AML-193 (cell line): ENCODE measurements at regions not wholly inside any gene's neighbourhood (a gene's known extent, or its start where the extent isn't known, plus 50 kb on each side); places are given as distances from the start of the nearest gene placed in this dataset.

Experiments used
- DNase-seq, 2 experiments: peaks; one replicate each; lab custom pipeline; 2025; lab: John Stamatoyannopoulos, UW

GRCh38 chr10:54983255-54983654 lies 182.2 kb upstream of the PCDH15 start:
- no peak for DNase-seq

GRCh38 chr10:54962134-54962900 lies 161.3 kb upstream of the PCDH15 start:
- DNase-seq: no peak

GRCh38 chr10:54961040-54961439 lies 160.0 kb upstream of the PCDH15 start:
- DNase-seq: no peak

GRCh38 chr10:54958844-54959243 lies 157.8 kb upstream of the PCDH15 start:
- DNase-seq: no peak

GRCh38 chr10:54947605-54948004 lies 146.6 kb upstream of the PCDH15 start:
- no peak for DNase-seq

- no peak for DNase-seq
Observed at GRCh38 chr10:54940418-54940817, 139.4 kb upstream of the PCDH15 start.

GRCh38 chr10:54914049-54914448 lies 113.0 kb upstream of the PCDH15 start:
- no peak for DNase-seq

- no peak for DNase-seq
Observed at GRCh38 chr10:54909165-54909564, 108.1 kb upstream of the PCDH15 start.

- no peak for DNase-seq
Observed at GRCh38 chr10:54908019-54908418, 107.0 kb upstream of the PCDH15 start.

GRCh38 chr10:54906940-54907339 lies 105.9 kb upstream of the PCDH15 start:
- DNase-seq: no peak

- DNase-seq: no peak
Observed at GRCh38 chr10:54905578-54906192, 104.7 kb upstream of the PCDH15 start.

GRCh38 chr10:54904833-54905232 lies 103.8 kb upstream of the PCDH15 start:
- DNase-seq: no peak

GRCh38 chr10:54903745-54904144 lies 102.7 kb upstream of the PCDH15 start:
- no peak for DNase-seq

GRCh38 chr10:54900584-54900983 lies 99.6 kb upstream of the PCDH15 start:
- DNase-seq: no peak

GRCh38 chr10:54880996-54881395 lies 80.0 kb upstream of the PCDH15 start:
- no peak for DNase-seq

GRCh38 chr10:54869022-54869421 lies 68.0 kb upstream of the PCDH15 start:
- DNase-seq: no peak

GRCh38 chr10:54866666-54867065 lies 65.6 kb upstream of the PCDH15 start:
- no peak for DNase-seq

GRCh38 chr10:54854843-54855242 lies 53.8 kb upstream of the PCDH15 start:
- DNase-seq: no peak

- no peak for DNase-seq
Observed at GRCh38 chr10:54854389-54854788, 53.4 kb upstream of the PCDH15 start.

GRCh38 chr10:54853883-54854282 lies 52.9 kb upstream of the PCDH15 start:
- no peak for DNase-seq
